ENCODE measurements at regions not wholly inside any gene's neighbourhood (a gene's known extent, or its start where the extent isn't known, plus 50 kb on each side); places are given as distances from the start of the nearest gene placed in this dataset.

DNA sequence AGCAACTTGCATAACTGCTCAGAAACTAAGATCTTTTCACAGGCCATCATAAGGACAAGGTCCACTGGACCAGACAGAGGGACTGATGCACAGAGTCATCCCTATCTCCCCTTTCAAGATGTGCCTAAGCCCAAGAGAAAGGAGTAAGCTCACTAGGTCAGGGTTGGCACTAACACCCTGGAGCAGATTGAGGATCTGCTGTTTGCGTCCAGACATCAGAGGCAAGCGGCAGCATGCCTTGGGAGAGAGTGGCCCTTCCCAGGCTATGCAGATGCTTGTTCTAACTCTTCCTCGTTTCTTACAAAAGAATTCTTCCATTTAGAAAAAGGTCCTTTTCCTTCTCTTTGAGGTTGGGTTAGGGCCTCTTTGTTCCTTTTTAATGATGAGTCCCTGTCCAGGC is 187.2 kb downstream of the KCNA5 start:
- peaks cover 0 to 3% (median 0%) of the 10 kb centered on the region in 4 donors for H3K27me3 ChIP-seq (ENCODE audit: control insufficient read depth in 4 of 4, insufficient read depth in 4 of 4, low read length in 3 of 4)
- H3K27ac ChIP-seq (ENCODE audit: low read depth in 1 of 2, low read length in 2 of 2) = no peak overlapping the region
- DNase-seq (ENCODE audit: low spot score) = no peak
- H3K9me3 ChIP-seq (ENCODE audit: control insufficient read depth in 4 of 4, low read length in 3 of 4) = no peaks in the 10 kb centered on the region
- H3K9ac ChIP-seq (ENCODE audit: low read depth in 1 of 2, low read length in 2 of 2) = no peak overlapping the region
- no peaks in the 10 kb centered on the region for H3K4me1 ChIP-seq (ENCODE audit: control insufficient read depth in 4 of 4, insufficient read depth in 4 of 4, low read length in 3 of 4)
- no peak overlapping the region for H3K4me3 ChIP-seq (ENCODE audit: low read depth in 1 of 3, low read length in 3 of 3)
- H3K36me3 ChIP-seq (ENCODE audit: control insufficient read depth in 4 of 4, insufficient read depth in 3 of 4, low read depth in 1 of 4, low read length in 3 of 4) = no peaks in the 10 kb centered on the region
- TF ChIP-seq RXRA (IDR thresholded peaks at IDR 0.05) = no peak
- TF ChIP-seq FOXA2 (IDR thresholded peaks at IDR 0.05) = no peak
- TF ChIP-seq, protein P1, sequence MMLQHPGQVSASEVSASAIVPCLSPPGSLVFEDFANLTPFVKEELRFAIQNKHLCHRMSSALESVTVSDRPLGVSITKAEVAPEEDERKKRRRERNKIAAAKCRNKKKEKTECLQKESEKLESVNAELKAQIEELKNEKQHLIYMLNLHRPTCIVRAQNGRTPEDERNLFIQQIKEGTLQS (IDR thresholded peaks at IDR 0.05) = no peak
- TF ChIP-seq GABPA (IDR thresholded peaks at IDR 0.05 in 1 of 2, conservative IDR thresholded peaks at IDR 0.05 in 1 of 2) = no peak
- no peak for TF ChIP-seq FOXA1 (IDR thresholded peaks at IDR 0.05)
- TF ChIP-seq HNF4A (conservative IDR thresholded peaks at IDR 0.05) = no peak
- no peak for TF ChIP-seq EGR1 (IDR thresholded peaks at IDR 0.05; ENCODE audit: low read depth in 2 of 2)
- TF ChIP-seq, protein P2, sequence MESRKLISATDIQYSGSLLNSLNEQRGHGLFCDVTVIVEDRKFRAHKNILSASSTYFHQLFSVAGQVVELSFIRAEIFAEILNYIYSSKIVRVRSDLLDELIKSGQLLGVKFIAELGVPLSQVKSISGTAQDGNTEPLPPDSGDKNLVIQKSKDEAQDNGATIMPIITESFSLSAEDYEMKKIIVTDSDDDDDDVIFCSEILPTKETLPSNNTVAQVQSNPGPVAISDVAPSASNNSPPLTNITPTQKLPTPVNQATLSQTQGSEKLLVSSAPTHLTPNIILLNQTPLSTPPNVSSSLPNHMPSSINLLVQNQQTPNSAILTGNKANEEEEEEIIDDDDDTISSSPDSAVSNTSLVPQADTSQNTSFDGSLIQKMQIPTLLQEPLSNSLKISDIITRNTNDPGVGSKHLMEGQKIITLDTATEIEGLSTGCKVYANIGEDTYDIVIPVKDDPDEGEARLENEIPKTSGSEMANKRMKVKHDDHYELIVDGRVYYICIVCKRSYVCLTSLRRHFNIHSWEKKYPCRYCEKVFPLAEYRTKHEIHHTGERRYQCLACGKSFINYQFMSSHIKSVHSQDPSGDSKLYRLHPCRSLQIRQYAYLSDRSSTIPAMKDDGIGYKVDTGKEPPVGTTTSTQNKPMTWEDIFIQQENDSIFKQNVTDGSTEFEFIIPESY (IDR thresholded peaks at IDR 0.05) = no peak
- no peak for TF ChIP-seq SP1 (IDR thresholded peaks at IDR 0.05)
- TF ChIP-seq, protein P3, sequence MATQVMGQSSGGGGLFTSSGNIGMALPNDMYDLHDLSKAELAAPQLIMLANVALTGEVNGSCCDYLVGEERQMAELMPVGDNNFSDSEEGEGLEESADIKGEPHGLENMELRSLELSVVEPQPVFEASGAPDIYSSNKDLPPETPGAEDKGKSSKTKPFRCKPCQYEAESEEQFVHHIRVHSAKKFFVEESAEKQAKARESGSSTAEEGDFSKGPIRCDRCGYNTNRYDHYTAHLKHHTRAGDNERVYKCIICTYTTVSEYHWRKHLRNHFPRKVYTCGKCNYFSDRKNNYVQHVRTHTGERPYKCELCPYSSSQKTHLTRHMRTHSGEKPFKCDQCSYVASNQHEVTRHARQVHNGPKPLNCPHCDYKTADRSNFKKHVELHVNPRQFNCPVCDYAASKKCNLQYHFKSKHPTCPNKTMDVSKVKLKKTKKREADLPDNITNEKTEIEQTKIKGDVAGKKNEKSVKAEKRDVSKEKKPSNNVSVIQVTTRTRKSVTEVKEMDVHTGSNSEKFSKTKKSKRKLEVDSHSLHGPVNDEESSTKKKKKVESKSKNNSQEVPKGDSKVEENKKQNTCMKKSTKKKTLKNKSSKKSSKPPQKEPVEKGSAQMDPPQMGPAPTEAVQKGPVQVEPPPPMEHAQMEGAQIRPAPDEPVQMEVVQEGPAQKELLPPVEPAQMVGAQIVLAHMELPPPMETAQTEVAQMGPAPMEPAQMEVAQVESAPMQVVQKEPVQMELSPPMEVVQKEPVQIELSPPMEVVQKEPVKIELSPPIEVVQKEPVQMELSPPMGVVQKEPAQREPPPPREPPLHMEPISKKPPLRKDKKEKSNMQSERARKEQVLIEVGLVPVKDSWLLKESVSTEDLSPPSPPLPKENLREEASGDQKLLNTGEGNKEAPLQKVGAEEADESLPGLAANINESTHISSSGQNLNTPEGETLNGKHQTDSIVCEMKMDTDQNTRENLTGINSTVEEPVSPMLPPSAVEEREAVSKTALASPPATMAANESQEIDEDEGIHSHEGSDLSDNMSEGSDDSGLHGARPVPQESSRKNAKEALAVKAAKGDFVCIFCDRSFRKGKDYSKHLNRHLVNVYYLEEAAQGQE (IDR thresholded peaks at IDR 0.05) = no peak
- TF ChIP-seq YY1 (IDR thresholded peaks at IDR 0.05) = no peak
- TF ChIP-seq NR2F2 (IDR thresholded peaks at IDR 0.05) = no peak
- no peak for TF ChIP-seq TAF1 (conservative IDR thresholded peaks at IDR 0.05)
- TF ChIP-seq, protein P4, sequence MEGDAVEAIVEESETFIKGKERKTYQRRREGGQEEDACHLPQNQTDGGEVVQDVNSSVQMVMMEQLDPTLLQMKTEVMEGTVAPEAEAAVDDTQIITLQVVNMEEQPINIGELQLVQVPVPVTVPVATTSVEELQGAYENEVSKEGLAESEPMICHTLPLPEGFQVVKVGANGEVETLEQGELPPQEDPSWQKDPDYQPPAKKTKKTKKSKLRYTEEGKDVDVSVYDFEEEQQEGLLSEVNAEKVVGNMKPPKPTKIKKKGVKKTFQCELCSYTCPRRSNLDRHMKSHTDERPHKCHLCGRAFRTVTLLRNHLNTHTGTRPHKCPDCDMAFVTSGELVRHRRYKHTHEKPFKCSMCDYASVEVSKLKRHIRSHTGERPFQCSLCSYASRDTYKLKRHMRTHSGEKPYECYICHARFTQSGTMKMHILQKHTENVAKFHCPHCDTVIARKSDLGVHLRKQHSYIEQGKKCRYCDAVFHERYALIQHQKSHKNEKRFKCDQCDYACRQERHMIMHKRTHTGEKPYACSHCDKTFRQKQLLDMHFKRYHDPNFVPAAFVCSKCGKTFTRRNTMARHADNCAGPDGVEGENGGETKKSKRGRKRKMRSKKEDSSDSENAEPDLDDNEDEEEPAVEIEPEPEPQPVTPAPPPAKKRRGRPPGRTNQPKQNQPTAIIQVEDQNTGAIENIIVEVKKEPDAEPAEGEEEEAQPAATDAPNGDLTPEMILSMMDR (IDR thresholded peaks at IDR 0.05; ENCODE audit: low read depth, low read length, missing input control) = no peak
- no peak for TF ChIP-seq HNF4G (IDR thresholded peaks at IDR 0.05)
- no peak for TF ChIP-seq RAD21 (IDR thresholded peaks at IDR 0.05)
- no peak for TF ChIP-seq JUND (IDR thresholded peaks at IDR 0.05)
- TF ChIP-seq, protein P5, sequence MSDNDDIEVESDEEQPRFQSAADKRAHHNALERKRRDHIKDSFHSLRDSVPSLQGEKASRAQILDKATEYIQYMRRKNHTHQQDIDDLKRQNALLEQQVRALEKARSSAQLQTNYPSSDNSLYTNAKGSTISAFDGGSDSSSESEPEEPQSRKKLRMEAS (IDR thresholded peaks at IDR 0.05) = no peak
- 90% methylated on average over 3 of the region's 3 CpGs for WGBS
